Progenitor cell of endocrine pancreas (in vitro differentiated cells): ENCODE measurements at regions not wholly inside any gene's neighbourhood (a gene's known extent, or its start where the extent isn't known, plus 50 kb on each side); places are given as distances from the start of the nearest gene placed in this dataset.
A peak's percentile ranks its signal among the peaks of the same experiment; 100 is the strongest.

Source experiments
- DNase-seq: peaks from one replicate; pipeline ENCODE4 v3.0.0; 2021; ENCODE audit warnings: low spot score; ENCODE audit not compliant: unreplicated experiment
- H3K27ac Mint-ChIP-seq: 2 replicates; pipeline ENCODE4 v1.8.0; 2021; ENCODE audit warnings: mild to moderate bottlenecking, moderate library complexity, mixed read lengths
- H3K27me3 Mint-ChIP-seq: 2 replicates; pipeline ENCODE4 v1.8.0; 2021; ENCODE audit warnings: mixed read lengths
- H3K36me3 Mint-ChIP-seq: 2 replicates; pipeline ENCODE4 v1.8.0; 2022; ENCODE audit warnings: mixed read lengths; ENCODE audit not compliant: insufficient read depth
- H3K4me1 Mint-ChIP-seq: 2 replicates; pipeline ENCODE4 v1.8.0; 2021; ENCODE audit warnings: low read depth, mixed read lengths
- H3K4me3 Mint-ChIP-seq: 2 replicates; pipeline ENCODE4 v1.8.0; 2021; ENCODE audit warnings: low read depth, mild to moderate bottlenecking, moderate library complexity, mixed read lengths
- H3K9me3 Mint-ChIP-seq: 2 replicates; pipeline ENCODE4 v1.8.0; 2021; ENCODE audit warnings: low read depth, mixed read lengths
- TF ChIP-seq, protein P1 (sequence below): fragments of 200-600 bp; sonication (generic); IDR thresholded peaks from one replicate; pipeline ENCODE4 v1.5.0; 2021; ENCODE audit warnings: antibody characterized with exemption, mild to moderate bottlenecking; ENCODE audit not compliant: unreplicated experiment

DNA sequence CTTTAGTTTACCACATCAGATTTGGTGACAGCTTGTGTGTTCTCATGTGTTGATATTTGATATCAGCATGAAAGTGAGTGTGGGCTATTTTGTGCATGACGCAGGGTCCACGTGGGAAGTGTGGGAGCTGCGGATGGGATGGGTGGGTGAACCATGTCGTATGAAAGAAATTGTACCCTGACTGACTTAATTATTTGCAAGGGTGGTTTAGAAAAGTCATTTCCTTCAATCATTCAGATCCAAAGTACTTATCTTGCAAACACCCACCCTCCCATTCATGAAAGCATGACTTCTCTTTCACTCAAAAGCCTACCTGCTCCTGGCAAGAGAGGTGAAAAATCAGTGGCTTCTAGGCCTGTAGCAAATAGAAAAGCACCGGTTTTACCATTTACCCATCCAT, 91.8 kb upstream of the BACH2 start:
- Mint-ChIP-seq H3K27me3 (peaks cover 3% of the 10 kb centered on the region), H3K36me3 (no peaks in the 10 kb centered on the region), H3K4me1 (peaks cover 32% of the 10 kb centered on the region), H3K4me3 (no peak overlapping the region), H3K9me3 (no peaks in the 10 kb centered on the region), H3K27ac (no peak overlapping the region)
- no peak for DNase-seq
- TF ChIP-seq, protein P1, sequence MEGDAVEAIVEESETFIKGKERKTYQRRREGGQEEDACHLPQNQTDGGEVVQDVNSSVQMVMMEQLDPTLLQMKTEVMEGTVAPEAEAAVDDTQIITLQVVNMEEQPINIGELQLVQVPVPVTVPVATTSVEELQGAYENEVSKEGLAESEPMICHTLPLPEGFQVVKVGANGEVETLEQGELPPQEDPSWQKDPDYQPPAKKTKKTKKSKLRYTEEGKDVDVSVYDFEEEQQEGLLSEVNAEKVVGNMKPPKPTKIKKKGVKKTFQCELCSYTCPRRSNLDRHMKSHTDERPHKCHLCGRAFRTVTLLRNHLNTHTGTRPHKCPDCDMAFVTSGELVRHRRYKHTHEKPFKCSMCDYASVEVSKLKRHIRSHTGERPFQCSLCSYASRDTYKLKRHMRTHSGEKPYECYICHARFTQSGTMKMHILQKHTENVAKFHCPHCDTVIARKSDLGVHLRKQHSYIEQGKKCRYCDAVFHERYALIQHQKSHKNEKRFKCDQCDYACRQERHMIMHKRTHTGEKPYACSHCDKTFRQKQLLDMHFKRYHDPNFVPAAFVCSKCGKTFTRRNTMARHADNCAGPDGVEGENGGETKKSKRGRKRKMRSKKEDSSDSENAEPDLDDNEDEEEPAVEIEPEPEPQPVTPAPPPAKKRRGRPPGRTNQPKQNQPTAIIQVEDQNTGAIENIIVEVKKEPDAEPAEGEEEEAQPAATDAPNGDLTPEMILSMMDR: no peak

DNA sequence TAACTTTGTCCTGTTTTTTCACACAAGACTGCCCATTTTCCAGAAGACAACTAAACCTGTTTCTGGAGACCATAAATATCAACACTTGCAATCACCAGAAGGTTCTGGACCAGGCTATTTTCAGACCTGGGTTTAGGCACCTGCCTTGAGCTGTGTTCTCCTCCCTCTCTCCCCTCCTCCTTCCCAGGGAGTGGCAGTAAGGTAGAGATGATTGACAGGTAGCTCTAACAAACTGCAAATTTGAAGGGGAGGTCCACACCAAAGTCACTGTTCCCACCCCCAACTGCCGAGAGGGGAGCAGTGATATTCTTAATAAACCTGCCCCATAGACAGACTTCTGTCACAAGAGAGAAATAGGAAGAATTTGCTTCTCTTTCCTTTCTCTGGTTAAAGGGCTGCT, 91.2 kb upstream of the BACH2 start:
- H3K4me3 Mint-ChIP-seq: no peak overlapping the region
- TF ChIP-seq, protein P1: no peak
- no peaks in the 10 kb centered on the region for H3K36me3 Mint-ChIP-seq
- no peak for DNase-seq
- peaks cover 35% of the 10 kb centered on the region for H3K4me1 Mint-ChIP-seq
- peaks cover 3% of the 10 kb centered on the region for H3K27me3 Mint-ChIP-seq
- H3K9me3 Mint-ChIP-seq: no peaks in the 10 kb centered on the region
- no peak overlapping the region for H3K27ac Mint-ChIP-seq

DNA sequence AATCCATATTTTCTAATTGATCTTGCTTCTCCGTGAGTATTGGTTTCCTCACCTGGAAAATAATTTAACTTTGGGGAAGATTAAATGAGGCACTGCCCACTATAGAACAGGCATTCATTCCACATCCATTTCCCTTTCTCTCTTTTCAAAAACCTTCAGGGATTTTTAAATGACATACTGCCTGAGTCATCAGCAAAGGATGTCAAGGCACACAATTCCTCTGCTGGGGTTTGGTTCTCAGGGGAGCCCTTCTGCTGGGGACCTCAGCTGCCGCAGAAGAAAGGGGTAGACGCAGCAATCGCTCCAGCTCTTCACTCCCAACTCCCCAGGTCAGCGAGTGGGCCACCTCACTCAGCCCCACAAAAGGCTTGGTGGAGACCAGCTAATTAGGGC, 90.7 kb upstream of the BACH2 start:
- Mint-ChIP-seq H3K27ac (no peak overlapping the region), H3K27me3 (peaks cover 3% of the 10 kb centered on the region), H3K4me3 (no peak overlapping the region), H3K36me3 (no peaks in the 10 kb centered on the region), H3K4me1 (peaks cover 38% of the 10 kb centered on the region), H3K9me3 (no peaks in the 10 kb centered on the region)
- TF ChIP-seq, protein P1: no peak
- DNase-seq: no peak

DNA sequence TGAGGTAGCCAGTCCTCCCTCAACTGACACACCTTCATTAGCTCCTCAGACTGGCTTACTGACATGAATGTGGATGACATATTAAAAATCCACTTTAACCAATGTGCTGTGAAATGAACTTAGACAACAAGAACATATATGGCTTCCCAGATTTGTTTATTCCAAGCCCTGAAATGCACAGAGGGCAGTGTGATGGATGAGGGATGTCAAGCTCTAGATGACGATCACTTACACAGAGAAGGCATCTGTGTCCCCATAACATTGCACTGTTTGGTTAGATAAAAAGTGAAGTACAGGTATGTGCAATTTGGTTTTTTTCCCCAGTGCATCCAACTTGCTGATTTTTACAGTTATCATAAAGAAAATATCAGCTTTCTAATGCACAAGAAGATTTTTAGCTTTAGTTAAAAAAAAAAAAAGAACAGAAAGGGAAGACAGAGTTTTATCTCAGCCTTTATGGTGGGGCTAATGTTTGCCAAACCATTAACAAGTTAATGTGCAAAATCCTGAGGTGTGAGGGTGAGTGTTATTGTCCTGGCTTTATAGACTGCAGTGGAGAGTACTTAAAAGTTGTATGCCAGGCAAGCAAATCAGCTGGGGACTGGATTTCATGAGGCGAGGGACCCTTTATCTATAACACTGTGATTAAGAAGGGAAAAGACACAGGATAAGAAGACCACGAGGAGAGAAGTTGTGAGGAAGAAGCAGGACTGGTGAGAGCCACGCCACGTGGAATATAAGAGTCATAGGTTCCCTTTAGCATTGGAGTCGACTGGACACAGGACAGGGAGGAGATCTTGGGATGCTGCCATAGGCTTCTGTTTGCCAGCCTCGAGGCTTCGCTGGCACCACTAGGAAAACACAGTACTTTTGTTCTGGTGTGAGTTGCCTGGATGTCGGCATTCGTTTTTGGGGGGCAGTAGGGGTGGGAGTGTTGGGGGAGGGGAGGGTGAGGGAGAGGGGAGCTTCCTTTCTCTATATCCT, 90.0 kb upstream of the BACH2 start:
- no peaks in the 10 kb centered on the region for H3K36me3 Mint-ChIP-seq
- H3K27ac Mint-ChIP-seq: peak overlapping the region; percentile 7
- peaks cover 3% of the 10 kb centered on the region for H3K27me3 Mint-ChIP-seq
- no peaks in the 10 kb centered on the region for H3K9me3 Mint-ChIP-seq
- no peak for DNase-seq
- H3K4me3 Mint-ChIP-seq: no peak overlapping the region
- TF ChIP-seq, protein P1: no peak
- H3K4me1 Mint-ChIP-seq: peaks cover 42% of the 10 kb centered on the region

DNA sequence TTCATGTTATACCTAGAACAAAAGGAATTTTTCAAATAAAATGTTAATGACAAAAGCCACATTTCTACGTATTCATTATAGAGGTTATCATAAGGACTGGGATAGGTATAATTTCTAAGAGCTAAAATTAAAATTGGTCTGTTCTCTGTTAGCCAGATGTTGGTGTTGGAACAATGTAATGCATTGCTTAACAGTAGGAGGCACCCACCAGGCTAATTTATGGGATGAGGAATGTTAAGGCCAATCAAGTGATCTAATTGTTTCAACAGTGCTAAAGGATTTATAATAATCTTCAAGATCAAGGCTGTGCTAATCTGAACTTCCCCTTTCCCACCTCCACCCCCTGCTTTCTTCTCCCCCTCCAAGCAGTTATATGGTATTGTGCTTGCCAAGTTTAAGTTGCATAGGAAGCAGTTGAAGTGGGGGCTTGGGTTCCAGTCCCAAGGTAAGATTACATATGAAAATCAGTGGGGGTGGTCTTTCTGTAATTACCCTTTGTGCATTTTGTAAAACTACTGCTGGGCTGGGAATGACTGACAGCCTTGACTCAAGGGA, 89.2 kb upstream of the BACH2 start:
- H3K4me3 Mint-ChIP-seq: no peak overlapping the region
- no peaks in the 10 kb centered on the region for H3K36me3 Mint-ChIP-seq
- no peak overlapping the region for H3K27ac Mint-ChIP-seq
- peaks cover 42% of the 10 kb centered on the region for H3K4me1 Mint-ChIP-seq
- no peaks in the 10 kb centered on the region for H3K9me3 Mint-ChIP-seq
- DNase-seq: no peak
- peaks cover 3% of the 10 kb centered on the region for H3K27me3 Mint-ChIP-seq
- TF ChIP-seq, protein P1: no peak
